ENCODE measurements at regions not wholly inside any gene's neighbourhood (a gene's known extent, or its start where the extent isn't known, plus 50 kb on each side); places are given as distances from the start of the nearest gene placed in this dataset.

GRCh38 chr2:118638453-118638852, 209.0 kb downstream of the EN1 start:
- TF ChIP-seq, protein P1, sequence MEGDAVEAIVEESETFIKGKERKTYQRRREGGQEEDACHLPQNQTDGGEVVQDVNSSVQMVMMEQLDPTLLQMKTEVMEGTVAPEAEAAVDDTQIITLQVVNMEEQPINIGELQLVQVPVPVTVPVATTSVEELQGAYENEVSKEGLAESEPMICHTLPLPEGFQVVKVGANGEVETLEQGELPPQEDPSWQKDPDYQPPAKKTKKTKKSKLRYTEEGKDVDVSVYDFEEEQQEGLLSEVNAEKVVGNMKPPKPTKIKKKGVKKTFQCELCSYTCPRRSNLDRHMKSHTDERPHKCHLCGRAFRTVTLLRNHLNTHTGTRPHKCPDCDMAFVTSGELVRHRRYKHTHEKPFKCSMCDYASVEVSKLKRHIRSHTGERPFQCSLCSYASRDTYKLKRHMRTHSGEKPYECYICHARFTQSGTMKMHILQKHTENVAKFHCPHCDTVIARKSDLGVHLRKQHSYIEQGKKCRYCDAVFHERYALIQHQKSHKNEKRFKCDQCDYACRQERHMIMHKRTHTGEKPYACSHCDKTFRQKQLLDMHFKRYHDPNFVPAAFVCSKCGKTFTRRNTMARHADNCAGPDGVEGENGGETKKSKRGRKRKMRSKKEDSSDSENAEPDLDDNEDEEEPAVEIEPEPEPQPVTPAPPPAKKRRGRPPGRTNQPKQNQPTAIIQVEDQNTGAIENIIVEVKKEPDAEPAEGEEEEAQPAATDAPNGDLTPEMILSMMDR (IDR thresholded peaks at IDR 0.05): no peak
- TF ChIP-seq EZH2phosphoT487 (IDR thresholded peaks at IDR 0.05; ENCODE audit: borderline replicate concordance, low read depth): no peak
- no peak for TF ChIP-seq TEAD4 (IDR thresholded peaks at IDR 0.05; ENCODE audit: borderline replicate concordance, insufficient read depth)
- TF ChIP-seq REST (IDR thresholded peaks at IDR 0.05; ENCODE audit: low read depth, low read length): no peak
- no peak for TF ChIP-seq GABPA (IDR thresholded peaks at IDR 0.05; ENCODE audit: low read depth)
- TF ChIP-seq TAF1 (IDR thresholded peaks at IDR 0.05; ENCODE audit: borderline replicate concordance, low read depth, low read length): no peak
- no peak for TF ChIP-seq SMC3 (IDR thresholded peaks at IDR 0.05; ENCODE audit: low read depth, low read length)
